ENCODE measurements at regions not wholly inside any gene's neighbourhood (a gene's known extent, or its start where the extent isn't known, plus 50 kb on each side); places are given as distances from the start of the nearest gene placed in this dataset.

GRCh38 chr4:4675051-4675581 is 133.3 kb upstream of the STX18 start:
- no peak for DNase-seq (ENCODE audit: low read depth)
- H3K4me3 ChIP-seq (ENCODE audit: low read depth, low read length), result no peak overlapping the region
- TF ChIP-seq CTCF (IDR thresholded peaks at IDR 0.05; ENCODE audit: low read depth, low read length, missing control alignments), result no peak

DNA sequence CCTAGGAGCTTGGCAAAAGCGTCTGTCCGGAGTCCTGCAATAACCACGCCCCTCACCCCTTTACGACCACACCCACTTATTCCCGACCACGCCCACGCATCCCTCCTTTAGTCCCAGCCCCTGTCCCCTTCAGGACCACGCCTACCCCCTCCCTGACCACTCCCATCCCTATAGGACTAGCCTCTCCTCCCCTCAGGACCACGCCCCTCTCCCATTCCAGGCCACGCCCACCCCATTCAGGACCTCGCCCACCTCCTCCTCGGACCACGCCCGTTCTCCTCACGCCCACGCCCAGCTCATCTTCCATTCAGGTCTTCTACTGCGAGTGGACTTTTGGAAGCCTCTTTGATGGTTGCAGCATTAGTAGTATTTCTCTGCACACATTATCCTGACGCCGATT is 131.2 kb upstream of the STX18 start:
- no peak for DNase-seq (ENCODE audit: low read depth)
- no peak overlapping the region for H3K4me3 ChIP-seq (ENCODE audit: low read depth, low read length)
- no peak for TF ChIP-seq CTCF (IDR thresholded peaks at IDR 0.05; ENCODE audit: low read depth, low read length, missing control alignments)

DNA sequence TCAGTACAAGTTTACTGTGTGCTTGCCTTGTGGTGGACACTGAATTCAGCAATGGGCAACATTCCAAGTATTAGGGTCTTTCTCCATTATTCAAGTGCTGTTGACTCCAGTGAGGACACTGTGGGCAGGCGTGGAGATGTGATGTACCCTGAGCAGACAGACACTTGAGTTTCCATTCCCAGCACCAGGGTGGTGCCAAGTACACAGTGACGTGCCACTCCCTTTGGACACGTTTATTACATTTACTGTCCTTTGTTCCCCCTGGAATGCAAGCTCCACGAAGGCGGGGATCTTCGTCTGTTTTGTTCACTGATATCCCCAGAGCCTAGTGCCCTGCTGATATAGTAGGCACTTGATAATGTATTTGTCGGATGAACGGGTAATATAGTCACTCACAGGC is 130.6 kb upstream of the STX18 start:
- H3K4me3 ChIP-seq (ENCODE audit: low read depth, low read length), result no peak overlapping the region
- no peak for DNase-seq (ENCODE audit: low read depth)
- no peak for TF ChIP-seq CTCF (IDR thresholded peaks at IDR 0.05; ENCODE audit: low read depth, low read length, missing control alignments)

DNA sequence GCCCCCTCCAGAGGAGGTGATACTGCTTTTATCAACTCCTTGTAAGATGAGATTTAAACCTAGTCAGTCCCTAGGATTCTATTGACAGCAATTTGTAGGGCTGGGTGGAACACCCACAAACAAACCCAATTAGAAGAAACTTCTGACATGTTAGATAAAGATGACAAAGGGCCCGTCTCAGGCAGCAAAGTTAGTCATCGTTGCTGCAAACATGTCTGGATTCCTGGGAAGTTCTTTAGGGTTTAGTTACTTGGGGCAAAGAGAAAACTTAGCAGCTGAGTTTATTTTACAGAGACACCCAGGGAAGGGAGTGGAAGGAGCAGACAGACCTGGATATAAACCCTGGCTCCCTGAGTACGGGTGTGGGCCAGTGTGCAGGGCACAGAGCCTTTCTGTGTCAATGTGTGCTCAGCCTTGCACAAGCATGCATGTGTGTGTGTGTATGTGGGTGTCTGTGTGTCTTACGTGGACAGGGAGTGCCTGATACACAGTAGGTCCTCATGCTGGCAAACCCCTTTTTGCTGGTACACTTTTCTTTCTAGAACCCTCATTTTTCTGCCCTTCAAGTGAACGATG is 130.0 kb upstream of the STX18 start:
- no peak for DNase-seq (ENCODE audit: low read depth)
- TF ChIP-seq CTCF (IDR thresholded peaks at IDR 0.05; ENCODE audit: low read depth, low read length, missing control alignments), result no peak
- no peak overlapping the region for H3K4me3 ChIP-seq (ENCODE audit: low read depth, low read length)

- no peak overlapping the region for H3K4me3 ChIP-seq (ENCODE audit: low read depth, low read length)
- TF ChIP-seq CTCF (IDR thresholded peaks at IDR 0.05; ENCODE audit: low read depth, low read length, missing control alignments), result no peak
- no peak for DNase-seq (ENCODE audit: low read depth)
Measured at GRCh38 chr4:4670869-4671268, 129.0 kb upstream of the STX18 start.

DNA sequence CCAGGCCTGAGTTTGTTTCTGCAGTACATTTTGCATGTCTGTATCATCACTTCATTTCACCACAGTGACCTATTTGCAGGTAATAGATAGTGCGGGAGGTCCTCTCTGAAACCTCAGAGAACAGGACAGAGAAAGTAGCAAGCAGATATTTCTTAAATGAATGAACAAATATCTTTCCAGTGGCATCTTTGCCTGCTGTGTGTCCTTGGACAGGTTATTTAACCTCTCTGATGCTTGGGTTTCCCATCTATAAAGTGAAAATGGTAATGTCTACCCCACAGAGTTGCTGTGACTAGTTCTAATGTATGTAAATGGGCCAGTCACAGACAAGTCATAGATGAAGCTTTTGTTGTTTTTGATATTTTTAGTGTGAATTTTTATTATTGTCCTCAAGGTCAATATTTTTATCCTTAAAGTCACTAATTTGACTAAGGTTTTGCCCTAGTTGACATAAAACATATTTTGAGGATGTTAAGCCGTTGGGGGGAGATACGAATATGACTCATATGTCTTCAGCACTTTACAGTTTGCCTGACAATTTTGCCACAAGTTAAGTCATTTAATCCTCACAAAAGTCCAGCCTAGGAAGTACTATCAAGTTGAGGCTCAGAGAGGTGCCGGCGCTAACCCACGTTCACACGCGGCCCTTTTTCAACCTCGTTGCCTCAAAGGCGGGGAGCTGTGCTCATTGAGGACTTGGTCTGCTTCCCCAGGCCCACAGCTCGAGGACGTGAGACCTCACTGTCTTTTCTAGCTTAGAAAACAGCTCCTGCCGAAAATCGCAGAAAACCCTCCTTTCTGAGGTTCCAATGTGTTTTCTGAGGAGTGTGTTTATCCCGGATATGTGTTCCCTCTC is 126.7 kb upstream of the STX18 start:
- no peak for DNase-seq (ENCODE audit: low read depth)

More for the DNA sequence above, 126.7 kb upstream of the STX18 start:
- no peak for TF ChIP-seq CTCF (IDR thresholded peaks at IDR 0.05; ENCODE audit: low read depth, low read length, missing control alignments)
- no peak overlapping the region for H3K4me3 ChIP-seq (ENCODE audit: low read depth, low read length)
